Activated CD4-positive, CD25-positive, alpha-beta regulatory T cell treated with anti-CD3 and anti-CD28 coated beads, Interleukin-2, amount 50 U/mL, for 24 hours (primary cell): ENCODE measurements at regions not wholly inside any gene's neighbourhood (a gene's known extent, or its start where the extent isn't known, plus 50 kb on each side); places are given as distances from the start of the nearest gene placed in this dataset.
A peak's percentile ranks its signal among the peaks of the same experiment; 100 is the strongest.
"Not testable (repeated sequence)": the region's sequence is repeated elsewhere in the genome, so short reads cannot be mapped to it uniquely, and the experiment has no call there.

Experiments
- ATAC-seq, 2 donors: fragments of 150-1000 bp; cut with Tn5 transposase; one replicate each; pipeline ENCODE4 v1.10.0; 2021; ENCODE audit warnings: mild to moderate bottlenecking in 1 of 2, moderate library complexity in 1 of 2

- no peak for ATAC-seq
Observed at GRCh38 chr2:58515827-58516573, 274.9 kb upstream of the FANCL start.

- ATAC-seq, result no peak
Observed at GRCh38 chr2:58514252-58514651, 273.1 kb upstream of the FANCL start.

GRCh38 chr2:58512878-58513277, 271.8 kb upstream of the FANCL start:
- ATAC-seq, result no peak

- ATAC-seq, result no peak
Observed at GRCh38 chr2:58508006-58508405, 266.9 kb upstream of the FANCL start.

- ATAC-seq, result no peak
Observed at GRCh38 chr2:58503918-58504317, 262.8 kb upstream of the FANCL start.

- ATAC-seq, result no peak
Observed at GRCh38 chr2:58502931-58503330, 261.8 kb upstream of the FANCL start.

- ATAC-seq, result no peak
Observed at GRCh38 chr2:58501371-58502160, 260.4 kb upstream of the FANCL start.

GRCh38 chr2:58497168-58497567, 256.0 kb upstream of the FANCL start:
- no peak for ATAC-seq

- no peak for ATAC-seq
Observed at GRCh38 chr2:58495806-58496205, 254.7 kb upstream of the FANCL start.

GRCh38 chr2:58494071-58494501, 253.0 kb upstream of the FANCL start:
- ATAC-seq, result no peak

GRCh38 chr2:58484629-58485028, 243.5 kb upstream of the FANCL start:
- ATAC-seq, result no peak

- ATAC-seq, result no peak
Observed at GRCh38 chr2:58484221-58484620, 243.1 kb upstream of the FANCL start.

- no peak for ATAC-seq
Observed at GRCh38 chr2:58483307-58483706, 242.2 kb upstream of the FANCL start.

GRCh38 chr2:58481670-58482069, 240.5 kb upstream of the FANCL start:
- no peak for ATAC-seq

GRCh38 chr2:58480141-58480540, 239.0 kb upstream of the FANCL start:
- ATAC-seq, result no peak

GRCh38 chr2:58479535-58480140, 238.5 kb upstream of the FANCL start:
- no peak for ATAC-seq

- ATAC-seq, result no peak
Observed at GRCh38 chr2:58476556-58476955, 235.4 kb upstream of the FANCL start.

GRCh38 chr2:58475756-58476155, 234.6 kb upstream of the FANCL start:
- no peak for ATAC-seq

GRCh38 chr2:58473165-58473564, 232.0 kb upstream of the FANCL start:
- ATAC-seq, result no peak

- ATAC-seq, result peak in 1 of 2 donors; percentile 59
Observed at GRCh38 chr2:58466804-58467203, 225.7 kb upstream of the FANCL start.

- not testable (repeated sequence) for ATAC-seq
Observed at GRCh38 chr2:58466021-58466420, 224.9 kb upstream of the FANCL start.

GRCh38 chr2:58460670-58461069, 219.5 kb upstream of the FANCL start:
- ATAC-seq, result no peak

GRCh38 chr2:58449286-58450010, 208.3 kb upstream of the FANCL start:
- no peak for ATAC-seq
